ENCODE measurements at regions not wholly inside any gene's neighbourhood (a gene's known extent, or its start where the extent isn't known, plus 50 kb on each side); places are given as distances from the start of the nearest gene placed in this dataset.

DNA sequence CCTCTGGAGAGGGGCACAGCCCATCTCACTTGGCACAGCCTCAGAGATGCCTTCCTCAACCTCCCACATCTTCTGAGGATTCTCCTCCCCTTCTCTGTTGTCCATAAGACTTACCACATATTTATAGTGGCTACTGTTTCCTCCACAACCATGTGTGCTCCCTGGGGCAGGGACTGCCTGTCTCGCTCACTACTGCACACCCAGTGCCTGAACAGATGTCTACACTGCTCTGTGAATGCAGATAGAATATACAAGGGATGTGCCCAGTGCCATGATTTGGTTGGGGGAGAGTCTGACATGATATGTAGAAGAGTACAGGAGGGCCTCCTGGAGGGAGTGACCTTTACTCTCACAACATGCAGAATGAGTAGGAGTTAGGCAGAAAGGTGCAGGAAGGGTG, 67.3 kb upstream of the ANO1 start:
- no peak for TF ChIP-seq SUZ12 (IDR thresholded peaks at IDR 0.05)
- TF ChIP-seq NFRKB (IDR thresholded peaks at IDR 0.05), result no peak
- no peak for TF ChIP-seq FOXM1 (IDR thresholded peaks at IDR 0.05; ENCODE audit: borderline replicate concordance)
- no peak for TF ChIP-seq SP1 (IDR thresholded peaks at IDR 0.05)
- TF ChIP-seq BHLHE40 (IDR thresholded peaks at IDR 0.05; ENCODE audit: borderline replicate concordance), result no peak
- no peak for TF ChIP-seq FOXK2 (IDR thresholded peaks at IDR 0.05)
- no peak for TF ChIP-seq FOXA1 (IDR thresholded peaks at IDR 0.05)
- TF ChIP-seq TARDBP (IDR thresholded peaks at IDR 0.05), result no peak
- TF ChIP-seq ARNT (IDR thresholded peaks at IDR 0.05), result no peak
